GM23248 (cell line): ENCODE measurements at regions not wholly inside any gene's neighbourhood (a gene's known extent, or its start where the extent isn't known, plus 50 kb on each side); places are given as distances from the start of the nearest gene placed in this dataset.
A peak's percentile ranks its signal among the peaks of the same experiment; 100 is the strongest.

ENCODE experiments used
- DNase-seq: peaks from one replicate; pipeline ENCODE4 v3.0.0-alpha.2; 2015
- H2AFZ ChIP-seq: fragments of 200-600 bp; sonication (generic); 2 replicates; pipeline ENCODE4 v1.6.1; 2016; ENCODE audit warnings: antibody characterized with exemption
- H3F3A ChIP-seq: fragments of 200-600 bp; sonication (generic); 2 replicates; pipeline ENCODE4 v1.6.1; 2016; ENCODE audit warnings: mild to moderate bottlenecking, antibody characterized with exemption, mixed run types; ENCODE audit not compliant: insufficient read depth
- H3K27ac ChIP-seq: fragments of 200-600 bp; sonication (generic); 2 replicates; pipeline ENCODE4 v1.5.1; 2016; ENCODE audit warnings: mild to moderate bottlenecking
- H3K27me3 ChIP-seq: fragments of 200-600 bp; sonication (generic); replicated peaks from 2 replicates; pipeline ENCODE4 v1.6.1; 2016; ENCODE audit warnings: mild to moderate bottlenecking; ENCODE audit not compliant: insufficient read depth
- H3K36me3 ChIP-seq: fragments of 200-600 bp; sonication (generic); 2 replicates; pipeline ENCODE4 v1.6.1; 2016; ENCODE audit warnings: low read depth, mild to moderate bottlenecking
- H3K4me1 ChIP-seq: fragments of 200-600 bp; sonication (generic); 2 replicates; pipeline ENCODE4 v1.6.1; 2016; ENCODE audit warnings: mild to moderate bottlenecking; ENCODE audit not compliant: insufficient read depth
- H3K4me2 ChIP-seq: fragments of 200-600 bp; sonication (generic); one replicate; pipeline ENCODE4 v1.6.1; 2016; ENCODE audit warnings: mild to moderate bottlenecking; ENCODE audit not compliant: unreplicated experiment
- H3K4me3 ChIP-seq: fragments of 200-600 bp; sonication (generic); 2 replicates; pipeline ENCODE4 v1.5.1; 2016; ENCODE audit warnings: mild to moderate bottlenecking
- H3K79me2 ChIP-seq: fragments of 200-600 bp; sonication (generic); 2 replicates; pipeline ENCODE4 v1.6.1; 2016; ENCODE audit warnings: mild to moderate bottlenecking; ENCODE audit not compliant: insufficient read depth
- H3K9ac ChIP-seq: fragments of 200-600 bp; sonication (generic); 2 replicates; pipeline ENCODE4 v1.6.1; 2016; ENCODE audit warnings: mild to moderate bottlenecking
- H3K9me2 ChIP-seq: fragments of 200-600 bp; sonication (generic); 2 replicates; pipeline ENCODE4 v1.6.1; 2016; ENCODE audit warnings: mixed run types, mild to moderate bottlenecking, moderate library complexity; ENCODE audit not compliant: insufficient read depth
- H3K9me3 ChIP-seq: fragments of 200-600 bp; sonication (generic); one replicate; pipeline ENCODE4 v1.6.1; 2017; ENCODE audit warnings: low read depth
- H4K20me1 ChIP-seq: fragments of 200-600 bp; sonication (generic); 2 replicates; pipeline ENCODE4 v1.6.0; 2016; ENCODE audit not compliant: insufficient read depth
- EZH2 ChIP-seq: fragments of 200-600 bp; sonication (generic); IDR thresholded peaks from 2 replicates; pipeline ENCODE4 v1.6.1; 2018; ENCODE audit warnings: antibody characterized with exemption, mild to moderate bottlenecking; ENCODE audit not compliant: insufficient read depth, poor library complexity, severe bottlenecking
- EZH2phosphoT487 ChIP-seq: fragments of 200-600 bp; sonication (generic); IDR thresholded peaks from 2 replicates; pipeline ENCODE4 v1.6.1; 2018; ENCODE audit warnings: antibody characterized with exemption, moderate library complexity, mild to moderate bottlenecking, low read depth; ENCODE audit not compliant: insufficient read depth
- WGBS, 2 experiments: methylation state at CpG; one replicate each; pipeline ENCODE4 v1.1.6; 2015 to 2017; ENCODE audit warnings: low lambda C conversion rate in 2 of 2, low coverage in 1 of 2; ENCODE audit errors: missing lambda C conversion rate in 2 of 2; 5-methylcytosine and 5-hydroxymethylcytosine counted together
- in situ Hi-C: fragments of 300-500 bp; cut with MboI; formaldehyde crosslinking; loops from 2 replicates; pipeline ENCODE4 v1.15.0; 2020

DNA sequence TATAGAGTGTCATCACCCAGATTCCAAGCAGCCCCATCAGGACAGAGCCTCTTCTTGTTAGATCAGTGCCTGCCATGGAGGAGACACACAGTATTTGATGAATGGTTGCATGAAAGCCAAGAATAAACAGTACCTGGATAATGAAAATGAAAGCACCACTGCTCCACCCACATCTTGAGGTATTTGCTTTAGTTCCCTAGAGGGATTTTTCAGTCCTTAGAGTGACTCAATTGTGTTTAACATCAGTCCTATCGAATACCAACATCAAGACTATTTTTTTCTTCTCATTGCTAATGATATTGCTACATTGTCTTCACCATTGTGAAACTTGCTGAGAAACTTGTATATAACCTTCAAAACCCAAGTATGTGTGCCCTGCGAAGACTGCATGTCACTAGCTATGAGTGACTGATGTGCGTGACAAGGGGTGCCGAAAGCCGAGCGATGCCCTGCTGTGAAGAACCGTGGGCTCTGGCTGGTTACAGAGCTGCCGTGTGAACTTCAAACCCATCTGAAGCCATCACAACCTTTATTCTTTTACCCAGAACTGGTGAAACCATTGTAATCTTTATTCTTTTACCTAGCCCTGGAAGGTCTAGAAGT, 211.3 kb upstream of the FAT1 start:
- no peak overlapping the region for H3K4me3 ChIP-seq
- peaks cover 29% of the 10 kb centered on the region for H3K4me1 ChIP-seq
- no peak overlapping the region for H3K27ac ChIP-seq
- H3K9me3 ChIP-seq, result no peaks in the 10 kb centered on the region
- TF ChIP-seq EZH2phosphoT487, result no peak
- H4K20me1 ChIP-seq, result no peaks in the 10 kb centered on the region
- H2AFZ ChIP-seq, result no peak overlapping the region
- 90 to 93% methylated on average over 8 of the region's 8 CpGs for WGBS, 2 experiments
- H3F3A ChIP-seq, result peaks cover 20% of the 10 kb centered on the region
- no peaks in the 10 kb centered on the region for H3K9me2 ChIP-seq
- H3K27me3 ChIP-seq, result no peaks in the 10 kb centered on the region
- in situ Hi-C loops, result no loop called here
- no peak overlapping the region for H3K9ac ChIP-seq
- H3K4me2 ChIP-seq, result no peak overlapping the region
- DNase-seq, result no peak
- no peaks in the 10 kb centered on the region for H3K36me3 ChIP-seq
- no peaks in the 10 kb centered on the region for H3K79me2 ChIP-seq

DNA sequence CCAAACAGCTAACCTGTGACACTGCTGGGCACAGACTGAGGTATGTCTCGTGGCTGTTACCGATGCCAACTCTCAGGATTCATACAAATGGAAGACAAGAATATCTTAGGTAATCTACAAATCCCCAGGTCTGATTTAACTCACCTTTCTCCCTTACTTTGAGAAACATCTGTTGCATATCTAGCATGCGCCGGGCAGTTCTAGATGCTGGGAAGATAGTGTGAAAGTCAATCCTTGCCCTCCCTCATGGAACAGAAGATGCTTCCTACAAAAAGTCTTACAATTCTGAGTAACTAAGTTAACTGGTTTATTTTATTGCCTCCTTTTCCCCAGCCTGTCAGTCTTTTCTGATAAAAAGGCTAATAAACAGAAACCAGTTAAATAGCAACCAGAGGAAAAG, 212.2 kb upstream of the FAT1 start:
- no peaks in the 10 kb centered on the region for H3K9me2 ChIP-seq
- WGBS, 2 experiments, result 94 to 95% methylated on average over 4 of the region's 4 CpGs
- no peak overlapping the region for H3K9ac ChIP-seq
- peaks cover 20% of the 10 kb centered on the region for H3F3A ChIP-seq
- TF ChIP-seq EZH2phosphoT487, result no peak
- no peak for TF ChIP-seq EZH2
- in situ Hi-C loops, result no loop called here
- no peak overlapping the region for H3K4me3 ChIP-seq
- peaks cover 29% of the 10 kb centered on the region for H3K4me1 ChIP-seq
- H3K27me3 ChIP-seq, result no peaks in the 10 kb centered on the region
- H3K27ac ChIP-seq, result no peak overlapping the region
- H3K36me3 ChIP-seq, result no peaks in the 10 kb centered on the region
- no peak overlapping the region for H3K4me2 ChIP-seq
- H3K79me2 ChIP-seq, result no peaks in the 10 kb centered on the region
- no peaks in the 10 kb centered on the region for H4K20me1 ChIP-seq
- no peaks in the 10 kb centered on the region for H3K9me3 ChIP-seq
- DNase-seq, result no peak
- H2AFZ ChIP-seq, result no peak overlapping the region

DNA sequence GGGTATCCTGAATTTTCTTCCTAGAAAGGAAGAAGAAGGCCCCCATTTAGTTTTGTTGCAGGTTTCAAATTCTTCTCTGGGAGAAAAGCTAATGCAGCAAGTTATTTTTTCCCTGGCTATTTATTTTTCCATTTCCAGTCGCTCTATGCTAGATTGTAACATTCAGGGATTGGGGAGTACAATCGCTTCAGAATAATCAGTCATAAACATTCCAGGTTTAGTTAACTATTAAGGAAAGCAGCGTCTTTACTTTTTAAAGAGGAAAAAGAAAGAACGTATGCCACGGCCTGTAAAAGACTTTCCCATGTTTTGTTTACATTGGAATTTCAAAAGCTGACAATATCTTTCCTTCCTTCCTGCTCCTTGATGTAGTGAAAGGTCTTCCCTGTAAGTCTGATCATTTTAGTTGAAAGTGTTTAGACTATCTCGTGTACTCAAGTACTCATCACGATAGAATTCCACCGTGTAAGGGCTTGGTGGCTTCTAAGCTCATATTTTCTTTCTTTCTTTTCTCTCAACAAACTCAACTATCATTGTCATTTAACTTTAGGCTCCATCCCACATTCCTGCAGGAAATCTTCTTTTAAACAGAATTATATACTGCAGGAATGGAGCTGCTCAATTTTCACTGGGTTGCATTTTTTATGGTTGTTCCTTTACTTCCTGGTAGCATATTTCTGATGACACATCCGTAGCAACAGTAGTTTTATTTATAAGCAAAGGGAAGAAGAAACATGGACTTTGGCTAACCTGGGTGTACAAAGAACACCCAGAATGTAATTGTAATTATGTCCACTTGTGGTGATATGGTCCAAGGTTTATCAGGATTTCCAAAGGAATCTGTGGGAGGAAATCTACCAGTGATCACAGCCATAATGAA, 213.1 kb upstream of the FAT1 start:
- DNase-seq, result peak; percentile 82

DNA sequence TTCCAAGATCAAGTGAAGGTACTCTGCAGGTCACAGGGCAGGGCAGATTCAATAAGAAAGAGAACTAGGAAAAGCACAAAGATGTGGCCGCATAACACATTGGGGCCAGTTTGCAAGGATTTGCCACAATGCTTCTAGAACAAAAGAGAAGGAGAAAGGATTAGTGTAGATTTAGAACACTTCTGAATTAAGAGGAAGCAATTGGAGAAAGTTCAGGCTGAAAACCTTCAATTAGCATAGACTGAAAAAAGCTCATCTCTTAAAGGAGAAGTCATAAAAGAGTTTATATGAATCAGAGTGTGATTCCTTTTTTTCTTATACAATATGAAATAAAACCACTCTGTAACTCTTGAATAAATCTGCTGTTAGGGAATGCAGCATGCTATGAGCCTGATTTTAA, 215.6 kb upstream of the FAT1 start:
- in situ Hi-C loops, result no loop called here
- Histone ChIP-seq H3K27me3 (no peaks in the 10 kb centered on the region), H2AFZ (no peak overlapping the region), H3K27ac (no peak overlapping the region), H3K4me1 (peaks cover 5% of the 10 kb centered on the region; the same call in 1 of the 2 replicates), H3K9me2 (no peaks in the 10 kb centered on the region), H3F3A (no peaks in the 10 kb centered on the region), H3K4me3 (no peak overlapping the region), H3K9ac (no peak overlapping the region), H3K9me3 (no peaks in the 10 kb centered on the region), H4K20me1 (no peaks in the 10 kb centered on the region), H3K4me2 (no peak overlapping the region), H3K36me3 (no peaks in the 10 kb centered on the region), H3K79me2 (no peaks in the 10 kb centered on the region)
- 94 to 100% methylated on average over 1 of the region's 1 CpG for WGBS, 2 experiments
- DNase-seq, result no peak
- TF ChIP-seq EZH2, result no peak
- no peak for TF ChIP-seq EZH2phosphoT487

More for the DNA sequence above, 213.1 kb upstream of the FAT1 start:
- Histone ChIP-seq H3K79me2 (no peaks in the 10 kb centered on the region), H3K27me3 (no peaks in the 10 kb centered on the region), H3K36me3 (no peaks in the 10 kb centered on the region), H3F3A (peaks cover 19% of the 10 kb centered on the region), H3K9ac (no peak overlapping the region), H3K4me3 (no peak overlapping the region), H3K9me2 (no peaks in the 10 kb centered on the region), H4K20me1 (no peaks in the 10 kb centered on the region), H3K4me2 (no peak overlapping the region), H3K4me1 (peaks cover 22% of the 10 kb centered on the region), H3K9me3 (no peaks in the 10 kb centered on the region), H2AFZ (peak overlapping the region; percentile 22), H3K27ac (0 out of 2 replicates have a peak overlapping the region, but pooled peaks have one; percentile 7)
- WGBS, 2 experiments, result 70 to 75% methylated on average over 9 of the region's 9 CpGs
- TF ChIP-seq EZH2 (no peak), EZH2phosphoT487 (no peak)
- in situ Hi-C loops, result no loop called here
